NT2/D1 (cell line): ENCODE measurements at regions not wholly inside any gene's neighbourhood (a gene's known extent, or its start where the extent isn't known, plus 50 kb on each side); places are given as distances from the start of the nearest gene placed in this dataset.

ENCODE experiments used
- YY1 ChIP-seq: IDR thresholded peaks from 2 replicates; pipeline ENCODE4 v1.6.1; 2011; ENCODE audit not compliant: insufficient read length, insufficient read depth
- ZNF274 ChIP-seq: IDR thresholded peaks from 2 replicates; pipeline ENCODE4 v1.6.1; 2011; ENCODE audit warnings: mild to moderate bottlenecking, low read depth, low read length

GRCh38 chr21:35857095-35857494 lies 203.2 kb downstream of the SETD4 start:
- TF ChIP-seq ZNF274 (no peak), YY1 (no peak)
